CD4-positive, alpha-beta T cell treated with Interleukin-17A for 4 hours (primary cell): ENCODE measurements at regions not wholly inside any gene's neighbourhood (a gene's known extent, or its start where the extent isn't known, plus 50 kb on each side); places are given as distances from the start of the nearest gene placed in this dataset.

ENCODE experiments used
- DNase-seq: peaks from one replicate; pipeline ENCODE4 v3.0.0-alpha.2; 2020; ENCODE audit warnings: mixed read lengths

DNA sequence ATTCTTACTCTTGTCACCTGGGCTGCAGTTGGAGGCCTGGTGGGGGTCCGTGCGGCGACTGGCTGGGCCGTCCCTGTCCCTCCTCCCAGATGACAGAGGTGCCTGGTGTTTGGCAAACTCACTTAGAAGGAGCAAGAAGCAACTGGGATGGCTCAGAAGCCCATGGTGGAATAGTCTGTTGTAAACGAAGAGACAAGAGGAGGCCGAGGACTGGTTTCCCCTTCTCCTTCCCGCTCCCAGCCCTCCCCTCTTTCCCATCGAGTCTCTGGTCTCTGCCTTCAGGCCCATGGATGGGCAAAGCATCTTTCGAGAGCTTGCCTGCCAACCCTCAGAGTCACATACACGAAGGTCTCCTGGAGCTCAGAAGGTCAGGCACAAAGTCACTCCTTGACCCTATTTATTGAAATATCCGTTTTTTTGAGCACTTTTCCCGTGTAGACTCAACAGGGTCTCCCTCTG, 364.4 kb downstream of the SEC14L1 start:
- no peak for DNase-seq

DNA sequence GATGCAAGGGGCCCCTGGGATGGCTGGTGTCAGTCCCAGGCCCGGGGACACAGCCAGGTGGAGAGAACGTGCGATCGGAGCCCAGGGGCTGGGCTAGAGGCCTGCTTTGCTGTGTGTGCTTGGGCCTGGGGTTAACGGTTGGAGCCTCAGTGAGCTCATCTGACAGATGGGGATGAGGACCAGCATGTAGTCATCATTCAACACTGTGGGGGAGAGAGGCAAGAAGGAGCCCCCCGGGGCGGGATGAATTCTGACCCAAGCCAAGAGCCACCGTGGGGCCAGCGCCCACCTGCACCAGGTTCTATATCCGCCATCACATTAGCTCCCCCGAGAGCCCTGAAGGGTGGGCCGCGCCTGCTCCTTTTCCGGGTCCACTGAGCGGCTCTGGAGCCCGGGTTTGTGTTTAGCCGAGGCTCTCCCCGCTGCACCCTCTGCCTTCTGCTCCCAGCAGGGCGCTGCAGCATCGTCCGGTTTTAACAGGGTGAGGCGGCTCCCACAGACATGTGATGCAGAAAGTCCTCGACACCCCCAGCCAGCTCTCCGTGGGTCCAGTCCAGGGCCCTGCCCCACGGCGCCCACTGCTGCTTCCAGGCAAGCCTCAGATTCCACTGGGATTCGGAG, 365.7 kb downstream of the SEC14L1 start:
- DNase-seq: no peak

- DNase-seq: no peak
Measured at GRCh38 chr17:77507111-77507885, 366.5 kb downstream of the SEC14L1 start.

GRCh38 chr17:77508047-77508715, 367.4 kb downstream of the SEC14L1 start:
- no peak for DNase-seq

DNA sequence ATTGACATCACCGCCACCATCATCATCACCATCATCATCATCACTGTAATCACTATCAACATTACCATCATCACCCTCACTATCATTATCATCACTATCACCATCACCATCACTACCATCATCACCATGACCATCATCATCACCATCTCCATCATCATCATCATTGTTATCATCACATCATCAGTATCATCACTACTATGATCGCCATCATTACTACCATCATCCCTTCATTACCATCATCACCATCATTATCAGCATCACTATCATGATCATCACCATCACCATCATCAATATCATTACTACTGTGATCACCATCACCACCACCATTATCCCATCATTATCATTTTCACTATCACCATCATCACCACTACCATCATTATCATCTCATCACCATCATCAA, 368.3 kb downstream of the SEC14L1 start:
- no peak for DNase-seq

DNA sequence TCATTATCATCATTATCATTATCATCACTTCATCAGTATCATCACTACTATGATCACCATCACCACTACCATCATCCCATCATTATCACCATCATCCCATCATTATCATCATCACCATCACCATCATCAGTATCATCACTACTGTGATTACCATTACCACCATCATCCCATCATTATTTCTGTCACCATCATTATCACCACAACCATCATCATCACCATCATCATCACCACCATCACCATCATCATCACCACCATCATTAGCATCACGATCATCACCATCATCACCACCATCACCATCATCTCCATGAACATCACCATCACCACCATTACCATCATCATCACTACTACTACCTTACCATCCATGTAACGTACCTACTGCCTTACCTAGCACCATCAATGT, 368.8 kb downstream of the SEC14L1 start:
- DNase-seq: no peak

- no peak for DNase-seq
Measured at GRCh38 chr17:77510133-77510796, 369.5 kb downstream of the SEC14L1 start.

DNA sequence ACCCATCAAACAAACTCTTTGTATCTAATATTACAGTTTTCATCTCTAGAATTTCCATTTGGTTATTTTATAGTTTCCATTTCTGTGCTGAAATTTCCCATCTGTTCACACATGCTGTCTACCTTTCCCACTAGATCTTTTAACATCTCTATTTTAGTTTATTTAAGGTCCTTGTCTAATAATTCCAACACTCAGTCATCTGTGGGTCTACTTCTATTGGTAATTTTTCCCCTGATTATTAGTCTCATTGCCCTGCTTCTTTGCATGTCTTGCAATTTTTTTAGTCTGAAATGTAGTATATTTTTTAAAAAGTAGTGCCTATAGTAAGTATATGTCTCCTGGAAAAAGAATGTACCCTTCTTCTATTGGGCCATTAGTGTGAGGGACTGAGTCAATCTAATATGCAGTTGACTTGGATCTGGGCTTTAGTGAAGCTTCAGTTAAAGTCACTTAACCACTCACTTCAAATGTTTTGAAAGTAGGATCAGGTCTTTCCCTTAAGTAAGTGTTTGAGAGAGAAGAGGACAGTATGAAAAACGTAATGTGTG, 370.8 kb downstream of the SEC14L1 start:
- DNase-seq: no peak

DNA sequence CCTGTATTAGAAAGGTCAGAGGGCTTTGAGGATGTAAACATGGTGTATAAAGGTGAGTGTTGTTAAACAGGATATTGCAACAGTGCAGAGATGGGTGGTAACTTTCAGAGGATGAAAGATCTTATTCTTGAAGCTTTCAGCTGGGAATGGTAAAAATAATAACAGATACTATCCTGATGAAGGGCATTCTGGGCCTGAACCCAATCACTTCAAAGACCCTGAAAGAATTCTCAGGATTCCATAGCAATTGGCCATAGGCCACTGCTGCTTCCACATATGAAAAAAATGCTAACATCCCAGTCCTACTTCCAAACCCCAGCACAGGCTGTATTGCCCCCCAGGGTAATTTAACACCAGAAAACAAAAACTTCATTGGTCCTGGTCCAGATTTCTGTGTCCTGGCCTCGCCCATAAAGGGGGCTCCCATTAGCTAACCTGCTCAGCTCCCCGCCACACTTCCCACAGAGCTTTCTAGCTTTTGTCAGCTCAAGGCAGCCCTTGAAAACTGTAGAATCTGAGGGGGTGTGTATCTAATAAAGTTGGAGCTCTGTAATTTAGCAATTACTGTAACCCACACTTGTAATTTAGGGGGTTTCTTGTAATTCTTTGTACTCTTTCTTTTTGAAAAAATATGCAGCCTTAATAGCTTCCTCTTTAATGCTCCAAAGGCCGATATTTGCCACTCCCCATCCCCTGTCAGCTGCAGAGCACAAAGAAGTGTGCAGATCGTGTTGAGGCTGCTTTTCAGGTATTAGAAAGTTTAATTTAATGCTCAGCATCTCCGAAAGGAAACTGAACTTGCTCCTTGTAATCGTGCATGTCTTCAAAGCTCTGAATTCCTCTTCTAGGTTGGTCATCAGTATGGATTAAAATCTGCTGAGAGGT, 371.5 kb downstream of the SEC14L1 start:
- DNase-seq: no peak

DNA sequence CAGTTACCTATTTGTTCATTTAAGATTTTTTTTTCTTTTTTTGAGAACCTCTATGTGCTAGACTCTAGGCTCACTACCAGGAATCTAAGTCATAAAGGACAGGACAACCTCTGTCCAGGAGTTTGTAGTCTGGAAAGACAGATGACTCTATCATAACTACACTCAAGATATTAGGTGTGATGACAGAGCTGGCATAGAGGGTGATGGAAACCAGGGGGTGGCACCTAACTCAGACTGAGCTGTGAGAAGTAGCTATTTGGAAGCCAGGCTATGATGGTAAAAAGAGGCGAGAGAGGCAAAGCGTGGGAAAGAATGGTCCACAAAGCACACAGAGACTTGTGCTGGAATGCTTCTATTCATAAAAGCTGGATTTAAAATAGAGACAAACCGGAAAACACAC, 372.3 kb downstream of the SEC14L1 start:
- DNase-seq: no peak

GRCh38 chr17:77515227-77515626, 374.5 kb downstream of the SEC14L1 start:
- no peak for DNase-seq

DNA sequence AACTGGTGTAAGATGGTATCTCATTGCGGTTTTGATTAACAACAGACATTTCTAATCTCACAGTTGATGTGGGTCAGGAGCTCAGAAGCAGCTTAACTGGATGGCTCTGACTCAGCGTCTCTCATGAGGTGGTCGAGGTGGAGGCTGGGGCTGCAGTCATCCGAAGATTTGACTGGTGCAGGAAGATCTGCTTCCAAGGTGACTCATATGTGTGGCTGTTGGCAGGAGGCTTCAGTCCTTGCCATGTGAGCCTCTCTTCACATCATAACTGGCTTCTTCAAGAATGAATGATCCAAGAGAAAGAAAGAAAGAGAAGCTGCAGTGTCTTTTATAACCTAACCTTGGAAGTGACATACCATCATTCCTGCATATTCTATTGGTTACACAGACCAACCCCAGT, 376.1 kb downstream of the SEC14L1 start:
- no peak for DNase-seq

- no peak for DNase-seq
Measured at GRCh38 chr17:77521076-77521475, 380.3 kb downstream of the SEC14L1 start.

GRCh38 chr17:77523540-77523939, 382.8 kb downstream of the SEC14L1 start:
- no peak for DNase-seq

GRCh38 chr17:77526259-77526711, 385.5 kb downstream of the SEC14L1 start:
- no peak for DNase-seq

GRCh38 chr17:77526728-77527350, 386.1 kb downstream of the SEC14L1 start:
- no peak for DNase-seq

- DNase-seq: no peak
Measured at GRCh38 chr17:77527409-77527808, 386.6 kb downstream of the SEC14L1 start.

GRCh38 chr17:77527836-77528505, 387.2 kb downstream of the SEC14L1 start:
- no peak for DNase-seq

GRCh38 chr17:77528516-77529327, 388.0 kb downstream of the SEC14L1 start:
- peak; percentile 39 for DNase-seq

- DNase-seq: no peak
Measured at GRCh38 chr17:77529328-77529650, 388.5 kb downstream of the SEC14L1 start.
